ENCODE measurements at regions not wholly inside any gene's neighbourhood (a gene's known extent, or its start where the extent isn't known, plus 50 kb on each side); places are given as distances from the start of the nearest gene placed in this dataset.

GRCh38 chr5:153347611-153348010 is 142.9 kb upstream of the GRIA1 start:
- Histone ChIP-seq H3K27me3 (no peaks in the 10 kb centered on the region), H3K36me3 (no peaks in the 10 kb centered on the region), H3K4me1 (no peaks in the 10 kb centered on the region), H3K4me3 (no peak overlapping the region), H3K9me3 (no peaks in the 10 kb centered on the region), H3K27ac (no peak overlapping the region)
- no peak for DNase-seq
- TF ChIP-seq POLR2A (IDR thresholded peaks at IDR 0.05) (no peak), CTCF (IDR thresholded peaks at IDR 0.05) (no peak)

- no peak overlapping the region for H3K27ac ChIP-seq
- TF ChIP-seq CTCF (IDR thresholded peaks at IDR 0.05) = no peak
- TF ChIP-seq POLR2A (IDR thresholded peaks at IDR 0.05) = no peak
- no peaks in the 10 kb centered on the region for H3K36me3 ChIP-seq
- no peak overlapping the region for H3K4me3 ChIP-seq
- no peak for DNase-seq
- no peaks in the 10 kb centered on the region for H3K27me3 ChIP-seq
- no peaks in the 10 kb centered on the region for H3K4me1 ChIP-seq
- no peaks in the 10 kb centered on the region for H3K9me3 ChIP-seq
Observed at GRCh38 chr5:153350175-153350883, 140.1 kb upstream of the GRIA1 start.

DNA sequence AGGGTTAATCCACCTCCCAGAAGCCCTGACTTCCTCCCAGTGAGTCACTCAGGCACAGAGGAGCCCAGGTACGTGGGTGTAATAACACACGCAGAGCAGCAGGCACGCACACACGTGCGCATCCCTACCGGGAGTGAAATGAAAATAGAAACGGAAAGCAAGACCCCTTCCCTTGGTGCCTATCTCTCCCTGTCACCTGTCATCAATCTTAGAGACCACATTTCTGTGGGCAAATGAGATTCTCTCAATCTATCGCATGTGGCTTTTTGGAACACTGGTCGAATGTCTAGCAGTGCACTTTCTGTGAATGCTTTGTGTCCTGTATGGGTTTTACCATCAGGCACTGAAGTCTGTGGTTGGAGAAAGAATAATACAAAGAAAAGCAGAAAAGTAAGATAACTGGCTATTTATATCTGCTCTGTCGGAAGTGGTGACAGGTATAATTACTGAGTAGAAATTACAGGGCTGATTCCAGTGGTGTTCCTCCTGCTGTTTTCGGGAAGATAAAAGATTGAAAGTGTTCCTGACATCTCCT is 137.7 kb upstream of the GRIA1 start:
- Histone ChIP-seq H3K9me3 (no peaks in the 10 kb centered on the region), H3K27ac (no peak overlapping the region), H3K4me1 (no peaks in the 10 kb centered on the region), H3K36me3 (no peaks in the 10 kb centered on the region), H3K4me3 (no peak overlapping the region), H3K27me3 (no peaks in the 10 kb centered on the region)
- DNase-seq = no peak
- no peak for TF ChIP-seq CTCF (IDR thresholded peaks at IDR 0.05)
- TF ChIP-seq POLR2A (IDR thresholded peaks at IDR 0.05) = no peak

DNA sequence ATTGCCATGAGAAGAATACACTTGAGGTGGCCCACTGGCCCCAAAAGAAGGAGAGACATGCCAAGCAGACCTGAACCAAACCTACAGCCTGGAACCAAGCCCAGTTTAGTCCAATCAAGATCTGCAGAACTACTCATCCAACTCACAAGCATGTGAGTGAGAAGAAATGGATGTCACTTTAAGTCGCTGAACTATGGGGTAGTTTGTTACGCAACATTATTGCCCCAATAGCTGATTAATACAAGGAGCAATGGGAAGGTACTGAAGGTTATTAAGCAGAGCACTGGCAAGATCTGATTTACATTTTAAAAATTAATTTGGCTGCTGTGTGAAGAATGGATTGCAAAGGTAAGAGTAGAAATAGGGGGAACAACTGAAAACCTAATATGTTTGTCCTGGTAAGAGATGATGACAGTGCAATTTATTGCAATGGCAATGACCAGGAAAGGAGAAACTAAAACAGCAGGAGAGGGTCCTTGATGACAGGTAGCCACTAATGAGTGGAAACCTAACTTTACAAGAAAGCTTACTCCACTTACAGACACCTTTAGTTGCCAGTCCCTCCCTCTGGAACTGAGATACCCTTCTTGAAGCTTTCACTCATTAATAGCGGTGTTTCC is 132.9 kb upstream of the GRIA1 start:
- H3K27me3 ChIP-seq = no peaks in the 10 kb centered on the region
- no peak overlapping the region for H3K27ac ChIP-seq
- H3K4me3 ChIP-seq = no peak overlapping the region
- DNase-seq = no peak
- no peak for TF ChIP-seq CTCF (IDR thresholded peaks at IDR 0.05)
- H3K4me1 ChIP-seq = no peaks in the 10 kb centered on the region
- no peaks in the 10 kb centered on the region for H3K36me3 ChIP-seq
- H3K9me3 ChIP-seq = no peaks in the 10 kb centered on the region

DNA sequence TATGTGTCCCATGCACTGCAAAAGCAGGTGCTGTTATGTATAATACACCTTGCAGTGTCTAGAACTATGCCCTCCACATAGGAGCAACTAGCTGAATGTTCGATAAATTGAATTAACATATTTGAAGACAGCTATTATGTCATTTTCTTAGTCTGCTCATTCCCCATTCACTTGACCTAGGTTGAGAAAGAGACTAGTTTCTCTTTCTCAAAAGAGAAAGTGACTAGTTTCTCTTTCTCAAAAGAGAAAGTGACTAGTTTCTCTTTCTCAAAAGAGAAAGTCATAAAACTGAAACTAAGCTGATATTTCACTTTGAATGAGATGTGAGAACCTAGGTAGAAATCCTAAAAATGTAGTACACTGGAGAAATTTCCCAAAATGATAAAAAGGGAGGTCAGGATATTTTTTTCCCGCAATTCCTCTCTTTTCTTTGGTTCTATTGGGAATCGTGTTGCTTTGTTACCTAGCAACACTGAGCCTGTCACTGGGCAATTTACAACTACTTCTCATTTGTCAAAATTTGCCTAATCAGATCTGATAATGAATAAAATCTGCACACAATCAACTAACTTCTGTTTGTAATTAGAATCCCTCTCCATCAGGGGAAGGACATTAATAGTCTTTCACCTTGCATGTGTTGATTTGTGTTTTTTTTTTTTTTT is 132.0 kb upstream of the GRIA1 start:
- no peaks in the 10 kb centered on the region for H3K4me1 ChIP-seq
- H3K9me3 ChIP-seq = no peaks in the 10 kb centered on the region
- no peaks in the 10 kb centered on the region for H3K27me3 ChIP-seq
- DNase-seq = no peak
- no peaks in the 10 kb centered on the region for H3K36me3 ChIP-seq
- no peak overlapping the region for H3K27ac ChIP-seq
- no peak overlapping the region for H3K4me3 ChIP-seq
- TF ChIP-seq CTCF (IDR thresholded peaks at IDR 0.05) = no peak

Measured in Peyer's patch (tissue), 4 donors.